H7 (cell line): ENCODE measurements at regions not wholly inside any gene's neighbourhood (a gene's known extent, or its start where the extent isn't known, plus 50 kb on each side); places are given as distances from the start of the nearest gene placed in this dataset.
A peak's percentile ranks its signal among the peaks of the same experiment; 100 is the strongest.
"Not testable (repeated sequence)": the region's sequence is repeated elsewhere in the genome, so short reads cannot be mapped to it uniquely, and the experiment has no call there.

Experiments
- DNase-seq: peaks from one replicate; pipeline ENCODE4 v3.0.0; 2012
- H3K27me3 ChIP-seq: 2 replicates; pipeline ENCODE4 v1.6.0; 2011; ENCODE audit warnings: mild to moderate bottlenecking, low read length; ENCODE audit not compliant: control insufficient read depth, insufficient read depth
- H3K36me3 ChIP-seq: replicated peaks from 2 replicates; pipeline ENCODE4 v1.5.1; 2011; ENCODE audit warnings: low read length; ENCODE audit not compliant: control insufficient read depth, insufficient read depth
- H3K4me3 ChIP-seq: 2 replicates; pipeline ENCODE4 v1.5.1; 2011; ENCODE audit warnings: low read depth, mild to moderate bottlenecking, control low read depth, low read length, moderate library complexity; ENCODE audit not compliant: insufficient read depth

DNA sequence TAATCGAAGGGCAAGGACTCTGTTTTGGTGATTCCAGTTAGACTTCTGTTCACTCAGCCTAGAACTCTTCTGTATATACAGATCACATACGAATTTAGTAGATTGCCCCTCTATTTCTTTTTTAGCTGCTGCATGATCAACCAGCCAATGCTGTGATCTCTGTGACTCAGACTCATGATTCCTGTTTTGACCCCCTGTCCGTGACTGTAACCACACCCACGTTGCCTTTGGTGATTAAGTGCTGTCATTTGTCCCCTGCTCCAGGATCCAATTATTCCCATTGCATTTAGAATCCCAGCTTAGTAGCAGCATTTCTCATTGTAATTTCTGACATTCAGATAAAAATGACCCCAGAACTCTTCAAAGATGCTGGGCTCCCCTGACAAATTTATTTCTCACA is 545.7 kb downstream of the NPIPA7 start:
- no peak for DNase-seq
- Histone ChIP-seq H3K27me3 (no peaks in the 10 kb centered on the region), H3K36me3 (no peaks in the 10 kb centered on the region), H3K4me3 (no peak overlapping the region)

GRCh38 chr16:16925432-16925831 is 545.3 kb downstream of the XYLT1 start:
- Histone ChIP-seq H3K36me3 (no peaks in the 10 kb centered on the region), H3K27me3 (no peaks in the 10 kb centered on the region), H3K4me3 (no peak overlapping the region)
- no peak for DNase-seq

- Histone ChIP-seq H3K4me3 (no peak overlapping the region), H3K27me3 (no peaks in the 10 kb centered on the region), H3K36me3 (no peaks in the 10 kb centered on the region)
- no peak for DNase-seq
Measured at GRCh38 chr16:16928532-16929109, 542.1 kb downstream of the XYLT1 start.

DNA sequence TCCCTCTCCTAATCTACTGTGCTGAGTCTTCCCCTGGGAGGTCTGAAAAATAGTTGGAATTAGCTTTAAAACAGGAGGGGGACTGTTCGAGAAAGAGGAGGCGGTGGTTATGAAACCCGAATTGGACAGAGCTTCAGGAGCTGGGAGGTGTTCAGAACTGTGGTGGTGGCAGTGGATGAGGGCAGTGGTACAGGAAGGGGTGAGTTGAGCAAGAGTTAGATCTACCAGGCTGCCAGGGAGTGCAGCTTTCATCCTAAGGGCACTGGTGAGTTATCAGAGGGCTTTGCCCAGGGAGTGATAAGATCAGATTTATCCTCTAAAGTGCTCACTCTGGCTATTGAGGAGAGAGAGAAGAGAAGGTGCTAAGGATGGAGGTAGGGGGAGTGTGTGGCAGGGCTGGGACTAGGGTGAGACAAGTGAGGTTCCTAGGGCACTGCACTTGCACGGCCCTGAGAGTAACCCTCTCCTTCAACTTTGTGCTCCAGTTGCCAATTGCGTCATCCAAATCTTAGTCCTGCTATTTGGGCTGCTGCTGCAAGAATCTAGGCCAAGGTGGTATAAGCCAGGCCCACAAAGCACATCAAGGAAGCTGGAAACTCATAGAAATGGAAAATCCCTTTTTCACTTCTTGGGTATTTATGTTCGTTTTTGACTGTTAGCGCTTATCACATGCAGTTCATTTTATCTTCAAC is 540.3 kb downstream of the XYLT1 start:
- no peaks in the 10 kb centered on the region for H3K27me3 ChIP-seq
- no peaks in the 10 kb centered on the region for H3K36me3 ChIP-seq
- H3K4me3 ChIP-seq: no peak overlapping the region
- no peak for DNase-seq

- H3K4me3 ChIP-seq: no peak overlapping the region
- H3K27me3 ChIP-seq: no peaks in the 10 kb centered on the region
- DNase-seq: peak; percentile 60
Measured at GRCh38 chr16:16933861-16934260, 536.9 kb downstream of the XYLT1 start.

DNA sequence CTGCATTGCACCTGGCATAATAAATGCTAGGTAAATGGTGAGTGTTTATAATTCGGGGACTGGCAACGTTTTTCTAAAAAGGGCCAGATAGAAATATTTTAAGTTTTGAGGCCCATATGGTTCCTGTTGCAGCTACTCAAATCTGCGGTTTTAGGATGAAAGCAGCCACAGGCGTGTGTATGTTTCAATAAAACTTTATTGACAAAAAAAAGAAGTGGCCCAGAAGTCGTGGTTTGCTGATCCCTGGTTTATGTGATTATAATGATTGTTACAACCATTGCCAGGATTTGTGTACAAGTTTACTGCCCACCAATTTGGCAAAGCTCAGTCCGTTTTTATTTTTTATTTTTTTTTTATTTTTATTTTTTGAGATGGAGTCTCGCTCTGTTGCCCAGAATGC is 536.1 kb downstream of the XYLT1 start:
- Histone ChIP-seq H3K36me3 (no peaks in the 10 kb centered on the region), H3K27me3 (no peaks in the 10 kb centered on the region), H3K4me3 (no peak overlapping the region)
- DNase-seq: no peak

More at GRCh38 chr16:16933861-16934260, 536.9 kb downstream of the XYLT1 start:
- H3K36me3 ChIP-seq: no peaks in the 10 kb centered on the region

DNA sequence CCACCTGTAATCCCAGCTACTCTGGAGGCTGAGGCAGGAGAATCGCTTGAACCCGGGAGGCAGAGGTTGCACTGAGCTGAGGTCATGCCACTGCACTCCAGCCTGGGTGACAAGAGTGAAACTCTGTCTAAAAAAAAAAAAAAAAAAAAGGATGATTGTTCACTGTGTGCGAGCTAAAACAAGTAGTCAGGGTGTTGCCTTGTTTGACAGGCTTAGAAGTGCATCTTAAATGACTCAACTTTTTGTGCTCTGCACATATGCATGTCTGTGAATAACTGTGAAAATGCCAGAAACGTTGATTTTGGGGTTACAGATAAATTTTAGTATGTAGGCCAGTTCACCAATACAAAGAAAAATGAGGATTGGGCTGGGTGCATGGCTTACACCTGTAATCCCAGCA is 534.9 kb downstream of the XYLT1 start:
- H3K4me3 ChIP-seq, H3K27me3 ChIP-seq, DNase-seq, H3K36me3 ChIP-seq: not testable (repeated sequence)

DNA sequence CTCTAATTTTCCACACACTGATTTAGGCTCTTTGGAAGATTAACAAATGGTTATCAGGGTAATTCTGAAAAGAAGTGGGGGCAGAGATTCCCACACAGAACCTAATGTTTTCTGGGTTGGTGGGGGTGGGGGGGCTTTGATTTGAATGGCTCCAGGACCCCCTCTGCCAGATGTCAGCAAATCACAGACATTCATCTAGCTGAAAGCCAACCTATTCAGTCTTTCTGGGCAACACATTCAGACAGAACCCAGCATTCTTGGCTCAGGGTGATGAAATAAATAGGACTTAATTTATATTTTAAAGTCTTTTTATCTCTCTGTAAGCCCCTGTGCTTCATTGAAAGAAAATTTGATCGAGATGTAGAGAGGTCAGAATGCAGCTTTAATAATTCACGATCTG is 533.2 kb downstream of the XYLT1 start:
- no peak for DNase-seq
- no peaks in the 10 kb centered on the region for H3K36me3 ChIP-seq
- no peak overlapping the region for H3K4me3 ChIP-seq
- H3K27me3 ChIP-seq: no peaks in the 10 kb centered on the region

DNA sequence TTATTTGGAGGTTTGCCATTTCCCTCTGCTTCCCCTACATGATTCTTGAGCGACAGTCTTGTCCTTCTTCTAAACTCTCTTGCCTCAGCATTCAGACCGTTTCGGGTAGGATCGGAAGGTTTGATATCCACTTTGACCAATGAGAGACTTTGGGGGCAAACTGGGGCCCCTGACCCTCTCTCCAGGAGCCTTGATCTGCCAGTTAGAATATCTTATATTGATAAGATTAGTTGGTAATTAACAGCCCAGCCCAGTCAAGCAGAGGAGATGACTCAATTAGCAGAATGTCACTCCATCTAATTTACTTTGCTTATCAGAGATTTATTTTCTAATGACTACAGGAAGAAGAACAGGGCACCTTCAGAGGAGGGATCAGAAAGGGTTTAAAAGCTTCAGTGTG is 532.8 kb downstream of the XYLT1 start:
- H3K36me3 ChIP-seq: no peaks in the 10 kb centered on the region
- H3K4me3 ChIP-seq: no peak overlapping the region
- no peaks in the 10 kb centered on the region for H3K27me3 ChIP-seq
- DNase-seq: no peak

DNA sequence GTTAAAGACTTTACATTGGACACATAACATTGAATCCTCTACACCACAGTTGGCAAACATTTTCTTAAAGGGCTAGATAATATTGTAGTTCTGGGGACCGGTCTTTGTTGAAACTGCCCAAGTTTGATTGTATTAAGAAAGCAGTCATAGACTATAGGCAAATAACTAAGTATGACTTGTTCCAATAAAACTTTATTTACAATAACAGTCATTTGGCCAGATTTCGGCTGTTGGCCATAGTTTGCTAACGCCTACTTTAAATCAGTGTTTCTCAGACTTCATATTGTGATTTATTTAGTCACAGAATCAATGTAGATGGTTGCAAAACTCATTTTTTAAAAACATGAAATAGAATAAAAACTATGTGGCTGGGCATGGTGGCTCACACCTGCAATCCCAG is 531.8 kb downstream of the XYLT1 start:
- no peaks in the 10 kb centered on the region for H3K27me3 ChIP-seq
- no peak for DNase-seq

DNA sequence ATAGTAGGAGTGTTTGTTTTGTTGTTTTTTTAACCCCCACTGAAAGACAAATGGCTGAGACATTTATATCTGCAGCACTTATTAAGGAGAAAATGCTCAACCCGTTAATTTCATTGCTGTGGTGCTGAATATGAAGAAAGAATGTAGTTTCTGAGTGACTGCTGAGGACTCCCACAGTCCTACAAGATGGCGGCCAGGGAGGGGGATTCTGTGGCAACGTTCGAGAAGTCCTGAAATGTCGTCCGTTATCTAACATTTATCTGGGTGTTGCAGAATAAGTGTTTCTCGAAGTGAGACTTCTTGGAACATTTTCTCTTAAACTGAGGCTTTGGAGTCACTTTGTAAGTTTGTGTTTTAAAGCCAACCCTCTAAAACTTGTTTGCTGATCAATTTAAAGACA is 530.4 kb downstream of the XYLT1 start:
- DNase-seq: peak; percentile 57

More for the DNA sequence above, 531.8 kb downstream of the XYLT1 start:
- H3K36me3 ChIP-seq: no peaks in the 10 kb centered on the region
- no peak overlapping the region for H3K4me3 ChIP-seq

DNA sequence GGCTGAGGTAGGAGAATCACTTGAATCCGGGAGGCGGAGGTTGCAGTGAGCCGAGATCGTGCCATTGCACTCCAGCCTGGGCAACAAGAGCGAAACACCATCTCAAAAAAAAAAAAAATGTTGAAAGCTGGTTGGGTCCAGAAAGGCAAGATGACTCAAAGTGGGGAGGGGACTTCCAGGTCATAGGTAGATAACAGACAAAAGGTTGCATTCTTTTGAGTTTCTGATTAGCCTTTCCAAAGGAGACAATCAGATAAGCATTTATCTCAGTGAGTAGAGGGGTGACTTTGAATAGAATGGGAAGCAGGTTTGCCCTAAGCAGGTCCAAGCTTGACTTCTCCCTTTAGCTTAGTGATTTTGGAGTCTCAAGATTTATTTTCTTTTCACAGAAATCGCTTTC is 527.9 kb downstream of the XYLT1 start:
- not testable (repeated sequence) for H3K27me3 ChIP-seq, H3K4me3 ChIP-seq, DNase-seq, H3K36me3 ChIP-seq

More for the DNA sequence above, 530.4 kb downstream of the XYLT1 start:
- Histone ChIP-seq H3K27me3 (no peaks in the 10 kb centered on the region), H3K36me3 (no peaks in the 10 kb centered on the region), H3K4me3 (peak overlapping the region; percentile 8; the same call in 1 of the 2 replicates)

DNA sequence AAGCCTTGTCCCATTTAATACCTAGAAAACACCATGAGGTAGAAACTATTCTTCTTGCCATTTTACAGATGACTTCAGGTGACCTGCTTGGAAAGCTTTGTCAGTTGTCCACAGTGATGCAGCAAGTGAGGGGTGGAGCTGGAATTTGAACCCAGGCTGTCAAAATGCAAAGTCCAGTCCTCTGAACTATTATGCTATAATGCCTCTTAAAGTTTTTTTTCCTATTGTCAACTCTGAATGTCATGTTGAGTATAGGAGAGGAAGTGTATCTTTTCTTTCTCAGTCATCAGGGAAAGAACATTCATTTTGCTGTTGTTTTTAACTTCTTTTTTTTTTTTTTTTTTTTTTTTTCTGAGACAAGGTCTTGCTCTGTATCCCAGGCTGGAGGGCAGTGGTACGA is 525.6 kb downstream of the XYLT1 start:
- no peak for DNase-seq
- Histone ChIP-seq H3K36me3 (no peaks in the 10 kb centered on the region), H3K4me3 (no peak overlapping the region), H3K27me3 (no peaks in the 10 kb centered on the region)

DNA sequence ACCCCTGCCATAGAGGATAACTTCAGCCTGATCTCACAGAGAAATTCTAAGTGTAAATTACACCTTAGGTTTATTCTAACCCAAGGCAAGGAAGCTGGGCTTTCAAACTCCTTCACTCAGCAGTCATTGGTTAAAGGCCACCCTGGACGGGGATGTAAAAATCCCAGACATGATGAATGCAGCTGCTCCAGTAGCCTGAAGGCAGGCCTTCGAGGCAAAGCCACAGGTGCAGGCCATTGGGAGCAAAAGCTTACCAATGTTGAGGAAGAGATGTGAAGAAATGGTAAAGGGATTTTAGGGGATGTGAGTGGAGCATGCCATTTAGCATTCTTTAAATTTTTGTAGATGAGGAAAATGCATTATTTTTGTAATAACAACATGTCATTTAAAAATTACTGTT is 514.4 kb downstream of the XYLT1 start:
- DNase-seq: no peak
- no peak overlapping the region for H3K4me3 ChIP-seq
- H3K36me3 ChIP-seq: no peaks in the 10 kb centered on the region
- no peaks in the 10 kb centered on the region for H3K27me3 ChIP-seq

DNA sequence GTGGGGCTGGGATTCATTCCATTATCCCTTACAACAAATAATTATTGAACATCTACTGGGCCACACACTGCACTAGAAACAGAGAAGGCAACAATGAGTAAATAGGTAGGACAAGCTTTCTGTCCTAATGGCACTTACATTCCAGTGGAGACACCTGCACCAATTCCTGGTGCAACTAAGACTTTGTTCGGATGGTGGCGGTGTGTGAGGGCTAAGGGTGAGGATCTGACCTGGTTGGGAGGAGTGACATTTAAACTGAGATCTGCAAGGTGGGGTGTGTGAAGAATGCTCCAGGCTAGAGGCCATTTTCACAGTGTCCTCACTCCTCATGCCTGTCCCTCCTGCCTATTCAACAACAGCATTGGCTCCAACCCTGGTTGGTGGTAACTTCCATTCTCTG is 510.0 kb downstream of the XYLT1 start:
- H3K36me3 ChIP-seq: no peaks in the 10 kb centered on the region
- no peak for DNase-seq
- no peak overlapping the region for H3K4me3 ChIP-seq
- H3K27me3 ChIP-seq: no peaks in the 10 kb centered on the region
